Parathyroid adenoma (tissue), 2 donors: ENCODE measurements at regions not wholly inside any gene's neighbourhood (a gene's known extent, or its start where the extent isn't known, plus 50 kb on each side); places are given as distances from the start of the nearest gene placed in this dataset.
A peak's percentile ranks its signal among the peaks of the same experiment; 100 is the strongest.

Experiments
- H2AFZ ChIP-seq: fragments of 300-600 bp; sonication (generic); one replicate; pipeline ENCODE4 v1.7.0; 2017; ENCODE audit warnings: antibody characterized with exemption, mild to moderate bottlenecking
- H3K27ac ChIP-seq: fragments of 300-600 bp; sonication (generic); one replicate; pipeline ENCODE4 v1.7.0; 2017
- H3K27me3 ChIP-seq: fragments of 300-600 bp; sonication (generic); one replicate; pipeline ENCODE4 v1.7.0; 2017; ENCODE audit warnings: low read length; ENCODE audit not compliant: control insufficient read depth, insufficient read depth
- H3K36me3 ChIP-seq: fragments of 300-600 bp; sonication (generic); one replicate; pipeline ENCODE4 v1.7.0; 2017; ENCODE audit warnings: low read length; ENCODE audit not compliant: control insufficient read depth, insufficient read depth
- H3K4me1 ChIP-seq: fragments of 300-600 bp; sonication (generic); one replicate; pipeline ENCODE4 v1.7.0; 2017; ENCODE audit warnings: control low read depth
- H3K4me2 ChIP-seq: fragments of 300-600 bp; sonication (generic); one replicate; pipeline ENCODE4 v1.7.0; 2017; ENCODE audit warnings: low read length
- H3K4me3 ChIP-seq: fragments of 300-600 bp; sonication (generic); one replicate; pipeline ENCODE4 v1.7.0; 2017; ENCODE audit warnings: low read depth, low read length
- H3K79me2 ChIP-seq: fragments of 300-600 bp; sonication (generic); one replicate; pipeline ENCODE4 v1.7.0; 2017; ENCODE audit warnings: control low read depth
- H3K9ac ChIP-seq: fragments of 300-600 bp; sonication (generic); one replicate; pipeline ENCODE4 v1.7.0; 2017; ENCODE audit warnings: mild to moderate bottlenecking
- H3K9me3 ChIP-seq: fragments of 300-600 bp; sonication (generic); one replicate; pipeline ENCODE4 v1.7.0; 2017; ENCODE audit warnings: low read length; ENCODE audit not compliant: control insufficient read depth
- CTCF ChIP-seq: fragments of 300-600 bp; sonication (generic); IDR thresholded peaks from one replicate; pipeline ENCODE4 v1.7.0; 2017; ENCODE audit warnings: antibody characterized with exemption, mild to moderate bottlenecking
- donor health status: primary hyperparathyroidism.

- H2AFZ ChIP-seq = no peak overlapping the region
- no peaks in the 10 kb centered on the region for H3K4me1 ChIP-seq
- no peak overlapping the region for H3K4me3 ChIP-seq
- H3K4me2 ChIP-seq = no peak overlapping the region
- H3K9ac ChIP-seq = no peak overlapping the region
- no peak overlapping the region for H3K27ac ChIP-seq
- H3K27me3 ChIP-seq = no peaks in the 10 kb centered on the region
- no peak for TF ChIP-seq CTCF
- no peaks in the 10 kb centered on the region for H3K9me3 ChIP-seq
- H3K36me3 ChIP-seq = no peaks in the 10 kb centered on the region
- no peaks in the 10 kb centered on the region for H3K79me2 ChIP-seq
These were observed 104.9 kb downstream of the TEX13C start for GRCh38 chrX:125424536-125424935.

- Histone ChIP-seq H3K27ac (no peak overlapping the region), H3K9ac (no peak overlapping the region), H3K36me3 (no peaks in the 10 kb centered on the region), H3K4me1 (no peaks in the 10 kb centered on the region), H3K79me2 (no peaks in the 10 kb centered on the region), H3K4me3 (no peak overlapping the region), H2AFZ (no peak overlapping the region), H3K27me3 (no peaks in the 10 kb centered on the region), H3K9me3 (no peaks in the 10 kb centered on the region), H3K4me2 (no peak overlapping the region)
- peak; percentile 43 for TF ChIP-seq CTCF
These were observed 117.2 kb downstream of the TEX13C start for GRCh38 chrX:125436855-125437254.

- Histone ChIP-seq H3K9ac (no peak overlapping the region), H2AFZ (no peak overlapping the region), H3K4me3 (no peak overlapping the region), H3K27me3 (no peaks in the 10 kb centered on the region), H3K36me3 (no peaks in the 10 kb centered on the region), H3K4me1 (no peaks in the 10 kb centered on the region), H3K9me3 (no peaks in the 10 kb centered on the region), H3K27ac (no peak overlapping the region), H3K79me2 (no peaks in the 10 kb centered on the region), H3K4me2 (no peak overlapping the region)
- no peak for TF ChIP-seq CTCF
These were observed 119.7 kb downstream of the TEX13C start for GRCh38 chrX:125439194-125439849.

GRCh38 chrX:125444659-125445058, 125.0 kb downstream of the TEX13C start:
- Histone ChIP-seq H3K79me2 (no peaks in the 10 kb centered on the region), H3K36me3 (no peaks in the 10 kb centered on the region), H3K9ac (no peak overlapping the region), H3K9me3 (no peaks in the 10 kb centered on the region), H3K27ac (no peak overlapping the region), H3K4me3 (no peak overlapping the region), H3K4me2 (no peak overlapping the region), H2AFZ (no peak overlapping the region), H3K27me3 (no peaks in the 10 kb centered on the region), H3K4me1 (no peaks in the 10 kb centered on the region)
- TF ChIP-seq CTCF = no peak

GRCh38 chrX:125475482-125475881, 155.8 kb downstream of the TEX13C start:
- H3K4me2 ChIP-seq = no peak overlapping the region
- no peak overlapping the region for H3K27ac ChIP-seq
- H3K4me1 ChIP-seq = no peaks in the 10 kb centered on the region
- no peaks in the 10 kb centered on the region for H3K9me3 ChIP-seq
- no peak overlapping the region for H3K4me3 ChIP-seq
- no peaks in the 10 kb centered on the region for H3K79me2 ChIP-seq
- TF ChIP-seq CTCF = no peak
- H3K36me3 ChIP-seq = no peaks in the 10 kb centered on the region
- no peaks in the 10 kb centered on the region for H3K27me3 ChIP-seq
- H3K9ac ChIP-seq = no peak overlapping the region
- H2AFZ ChIP-seq = no peak overlapping the region
